Thyroid gland (tissue), 4 donors: ENCODE measurements at regions not wholly inside any gene's neighbourhood (a gene's known extent, or its start where the extent isn't known, plus 50 kb on each side); places are given as distances from the start of the nearest gene placed in this dataset.

ENCODE experiments used
- POLR2A ChIP-seq, 2 donors: fragments of 450-650 bp; IDR thresholded peaks; one replicate each; pipeline ENCODE4 v1.6.1; 2017; ENCODE audit warnings: antibody characterized with exemption in 2 of 2, mild to moderate bottlenecking in 2 of 2, moderate library complexity in 1 of 2
- TF ChIP-seq, protein P1 (sequence below), 6 experiments: fragments of 200-600 bp in 3 of 6; fragments of 450-650 bp in 3 of 6; sonication (generic) in 3 of 6; IDR thresholded peaks; one replicate each; pipeline ENCODE4 v1.5.1; 2016 to 2019; ENCODE audit warnings: antibody characterized with exemption in 6 of 6, mild to moderate bottlenecking in 2 of 6, inconsistent platforms in 1 of 6, moderate library complexity in 1 of 6

DNA sequence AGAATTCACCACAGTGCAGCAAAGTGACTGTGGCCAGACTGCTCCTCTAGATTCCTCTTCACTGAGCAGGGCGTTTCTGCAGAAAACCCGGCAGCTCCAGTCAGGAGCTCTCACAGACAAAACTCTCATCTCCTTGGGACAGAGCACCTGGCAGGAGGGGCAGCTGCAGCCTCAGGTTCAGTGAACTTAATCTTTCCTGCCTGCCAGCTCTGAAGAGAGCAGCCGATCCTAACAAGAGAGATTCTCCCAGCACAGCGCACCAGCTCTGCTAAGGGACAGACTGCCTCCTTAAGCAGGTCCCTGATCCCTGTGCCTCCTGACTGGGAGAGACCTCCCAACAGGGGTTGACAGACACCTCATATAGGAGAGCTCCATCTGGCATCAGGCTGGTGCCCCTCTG, 1065.5 kb downstream of the GRIK2 start:
- TF ChIP-seq, protein P1, sequence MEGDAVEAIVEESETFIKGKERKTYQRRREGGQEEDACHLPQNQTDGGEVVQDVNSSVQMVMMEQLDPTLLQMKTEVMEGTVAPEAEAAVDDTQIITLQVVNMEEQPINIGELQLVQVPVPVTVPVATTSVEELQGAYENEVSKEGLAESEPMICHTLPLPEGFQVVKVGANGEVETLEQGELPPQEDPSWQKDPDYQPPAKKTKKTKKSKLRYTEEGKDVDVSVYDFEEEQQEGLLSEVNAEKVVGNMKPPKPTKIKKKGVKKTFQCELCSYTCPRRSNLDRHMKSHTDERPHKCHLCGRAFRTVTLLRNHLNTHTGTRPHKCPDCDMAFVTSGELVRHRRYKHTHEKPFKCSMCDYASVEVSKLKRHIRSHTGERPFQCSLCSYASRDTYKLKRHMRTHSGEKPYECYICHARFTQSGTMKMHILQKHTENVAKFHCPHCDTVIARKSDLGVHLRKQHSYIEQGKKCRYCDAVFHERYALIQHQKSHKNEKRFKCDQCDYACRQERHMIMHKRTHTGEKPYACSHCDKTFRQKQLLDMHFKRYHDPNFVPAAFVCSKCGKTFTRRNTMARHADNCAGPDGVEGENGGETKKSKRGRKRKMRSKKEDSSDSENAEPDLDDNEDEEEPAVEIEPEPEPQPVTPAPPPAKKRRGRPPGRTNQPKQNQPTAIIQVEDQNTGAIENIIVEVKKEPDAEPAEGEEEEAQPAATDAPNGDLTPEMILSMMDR (IDR thresholded peaks at IDR 0.05) = no peak
- no peak for TF ChIP-seq POLR2A (IDR thresholded peaks at IDR 0.05)
